ENCODE measurements at regions not wholly inside any gene's neighbourhood (a gene's known extent, or its start where the extent isn't known, plus 50 kb on each side); places are given as distances from the start of the nearest gene placed in this dataset.

- no peak for DNase-seq (ENCODE audit: low read depth)
- no peak overlapping the region for H3K4me3 ChIP-seq (ENCODE audit: low read length)
- TF ChIP-seq CTCF (conservative IDR thresholded peaks at IDR 0.05; ENCODE audit: low read depth, low read length): no peak
Observed at GRCh38 chr10:33120275-33120674, 162.2 kb upstream of the ITGB1 start.

- DNase-seq (ENCODE audit: low read depth): no peak
- H3K4me3 ChIP-seq (ENCODE audit: low read length): no peak overlapping the region
- no peak for TF ChIP-seq CTCF (conservative IDR thresholded peaks at IDR 0.05; ENCODE audit: low read depth, low read length)
Observed at GRCh38 chr10:33117816-33118215, 159.8 kb upstream of the ITGB1 start.

DNA sequence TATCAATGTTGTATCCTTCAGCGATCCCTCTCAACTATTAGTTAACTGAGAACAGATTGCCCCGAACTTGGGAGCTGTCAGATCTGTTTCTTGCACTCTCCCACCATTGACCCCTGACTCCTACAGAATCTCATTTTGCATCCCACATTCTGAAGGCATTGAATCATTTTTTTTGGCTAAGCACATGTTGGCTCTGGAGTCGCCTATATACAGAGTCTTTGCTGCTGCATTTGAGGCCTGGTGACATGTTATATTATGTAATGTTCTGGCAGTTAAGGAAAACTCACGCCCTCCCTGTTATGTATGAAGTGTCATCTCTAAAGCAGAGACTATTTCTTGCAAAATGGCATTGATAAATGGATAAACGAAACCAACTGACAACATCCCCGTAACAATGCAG lies 159.2 kb upstream of the ITGB1 start:
- DNase-seq (ENCODE audit: low read depth): no peak
- TF ChIP-seq CTCF (conservative IDR thresholded peaks at IDR 0.05; ENCODE audit: low read depth, low read length): no peak
- H3K4me3 ChIP-seq (ENCODE audit: low read length): no peak overlapping the region

DNA sequence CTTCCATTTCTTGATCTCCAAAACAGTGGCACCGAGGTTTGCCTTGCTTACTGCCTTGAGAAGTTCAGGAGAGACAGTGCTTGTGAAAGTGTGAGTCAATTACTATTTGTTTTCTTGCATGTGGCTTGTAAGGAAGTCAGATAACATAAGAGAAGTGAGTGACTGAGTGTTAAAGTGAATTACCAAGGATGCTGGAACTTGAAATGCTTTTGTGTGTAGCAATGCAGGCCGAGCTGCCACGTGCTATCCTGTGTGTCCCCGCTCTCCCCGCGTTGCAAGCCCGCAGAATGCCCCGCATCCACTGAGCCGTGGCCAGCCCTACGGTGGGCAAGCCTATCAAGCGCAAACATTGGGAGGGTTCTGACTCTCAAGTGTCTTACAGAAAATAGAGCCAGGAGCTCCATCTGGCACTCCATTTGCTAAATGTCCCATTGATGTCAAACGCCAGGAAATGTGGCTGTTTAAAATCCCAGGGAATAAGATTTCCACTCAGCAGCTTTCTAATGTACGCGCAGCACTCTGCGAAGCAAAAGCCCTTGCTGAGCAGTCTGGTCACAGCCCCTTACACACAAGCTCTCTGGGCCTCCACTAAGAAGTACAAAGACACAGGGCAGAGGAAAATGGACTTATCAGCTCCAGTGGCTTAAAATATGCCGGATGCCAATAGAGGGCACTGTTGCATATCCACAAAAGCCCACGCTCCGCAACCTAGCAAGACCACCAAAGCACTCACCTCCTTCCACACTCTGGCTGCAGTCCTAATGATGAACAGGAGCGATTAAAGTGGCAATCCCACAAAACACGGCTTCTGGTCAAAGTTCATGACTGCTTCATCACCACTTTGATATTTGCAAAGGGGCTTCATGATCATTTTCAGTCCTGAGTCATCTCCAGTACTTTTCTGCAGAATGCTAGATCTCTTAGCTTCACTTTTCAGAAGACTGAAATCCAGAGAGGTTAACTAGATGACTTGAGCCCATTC lies 158.0 kb upstream of the ITGB1 start:
- no peak for DNase-seq (ENCODE audit: low read depth)
- H3K4me3 ChIP-seq (ENCODE audit: low read length): no peak overlapping the region
- TF ChIP-seq CTCF (conservative IDR thresholded peaks at IDR 0.05; ENCODE audit: low read depth, low read length): peak; percentile 85

DNA sequence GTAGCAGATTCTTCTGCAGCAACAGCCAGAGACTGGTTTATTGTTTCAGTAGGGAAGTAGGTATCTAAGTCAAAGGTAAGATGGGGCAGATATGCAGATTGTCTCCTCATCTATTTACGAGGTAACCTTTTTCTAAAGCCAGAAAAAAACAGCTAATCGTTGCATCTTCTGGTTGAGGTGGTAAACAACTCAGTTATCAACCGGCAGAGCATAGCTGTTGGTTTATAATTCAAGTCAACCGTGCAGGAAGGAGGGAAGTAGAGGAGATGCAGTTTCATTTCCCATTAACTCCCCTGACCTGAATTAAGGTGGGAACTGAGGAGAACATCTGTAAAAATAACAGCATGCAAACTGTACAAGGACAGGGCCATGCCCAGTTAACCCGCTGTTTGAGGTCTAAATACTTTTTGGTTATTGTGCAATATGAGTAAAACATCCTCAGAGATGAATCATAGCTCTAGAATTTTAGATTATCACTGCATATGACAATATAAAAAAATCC lies 156.5 kb upstream of the ITGB1 start:
- no peak overlapping the region for H3K4me3 ChIP-seq (ENCODE audit: low read length)
- no peak for TF ChIP-seq CTCF (conservative IDR thresholded peaks at IDR 0.05; ENCODE audit: low read depth, low read length)
- no peak for DNase-seq (ENCODE audit: low read depth)

- TF ChIP-seq CTCF (conservative IDR thresholded peaks at IDR 0.05; ENCODE audit: low read depth, low read length): no peak
- no peak for DNase-seq (ENCODE audit: low read depth)
- no peak overlapping the region for H3K4me3 ChIP-seq (ENCODE audit: low read length)
Observed at GRCh38 chr10:33113466-33113865, 155.4 kb upstream of the ITGB1 start.
